A549 (cell line): ENCODE measurements at regions not wholly inside any gene's neighbourhood (a gene's known extent, or its start where the extent isn't known, plus 50 kb on each side); places are given as distances from the start of the nearest gene placed in this dataset.
"Not testable (repeated sequence)": the region's sequence is repeated elsewhere in the genome, so short reads cannot be mapped to it uniquely, and the experiment has no call there.

ENCODE experiments used
- ATAC-seq, 2 experiments: fragments of 200-7000 bp in 1 of 2; fragments of >200 bp in 1 of 2; cut with Nextera tagmentation in 1 of 2; cut with Tn5 transposase in 1 of 2; 3 replicates each; pipeline versions ENCODE4 v1.8.0 to v1.9.1; 2018 to 2020; ENCODE audit warnings: mild to moderate bottlenecking in 1 of 2, moderate library complexity in 1 of 2
- CTCF ChIA-PET: fragments of 300-600 bp; sonication (Branson Sonifier 250); formaldehyde crosslinking; extraction: SDS; loops from one replicate; lab custom pipeline; 2021; ENCODE audit warnings: antibody characterized with exemption, inconsistent platforms; lab: Yijun Ruan, JAX
- POLR2A ChIA-PET: fragments of 350-600 bp; formaldehyde crosslinking; extraction: SDS; loops from one replicate; lab custom pipeline; 2021; ENCODE audit warnings: antibody characterized with exemption, inconsistent platforms; lab: Yijun Ruan, JAX
- DNase-seq, 2 experiments: peaks; one replicate each; pipeline versions ENCODE4 v3.0.0 to v3.0.0-alpha.2; 2011 to 2016; ENCODE audit warnings: low read depth in 1 of 2, low spot score in 1 of 2
- FAIRE-seq: peaks from 2 replicates; lab custom pipeline; 2011; peaks lifted over from hg19 to GRCh38; lab: Jason Lieb, UNC
- H3K27ac ChIP-seq, 2 experiments: fragments of >200 bp; sonication (Bioruptor Twin); formaldehyde crosslinking; 3 replicates each; pipeline ENCODE4 v1.5.1; 2016 to 2017
- H3K4me1 ChIP-seq: fragments of >200 bp; sonication (Bioruptor Twin); formaldehyde crosslinking; 3 replicates; pipeline ENCODE4 v1.6.1; 2016
- H3K4me2 ChIP-seq: fragments of >200 bp; sonication (Bioruptor Twin); formaldehyde crosslinking; 3 replicates; pipeline ENCODE4 v1.6.1; 2016
- H3K4me3 ChIP-seq: fragments of >200 bp; sonication (Bioruptor Twin); formaldehyde crosslinking; 3 replicates; pipeline ENCODE4 v1.5.1; 2016
- H3K9me3 ChIP-seq: fragments of >200 bp; sonication (Bioruptor Twin); formaldehyde crosslinking; 3 replicates; pipeline ENCODE4 v1.6.1; 2016
- BHLHE40 ChIP-seq: IDR thresholded peaks from 2 replicates; pipeline ENCODE4 v1.6.1; 2012; ENCODE audit warnings: low read depth, low read length, inconsistent platforms
- CBX8 ChIP-seq: fragments of 200-600 bp; sonication (generic); IDR thresholded peaks from 2 replicates; pipeline ENCODE4 v1.6.1; 2016
- CEBPB ChIP-seq, 2 experiments: fragments of >200 bp in 1 of 2; sonication (Bioruptor Twin) in 1 of 2; formaldehyde crosslinking in 1 of 2; IDR thresholded peaks; 2 replicates each; pipeline ENCODE4 v1.6.1; 2012 to 2016
- CHD2 ChIP-seq: fragments of 150-350 bp; IDR thresholded peaks from 2 replicates; pipeline ENCODE4 v1.6.1; 2014; ENCODE audit warnings: low read length; ENCODE audit not compliant: partially characterized antibody
- CHD4 ChIP-seq: fragments of 200-600 bp; sonication (generic); IDR thresholded peaks from 2 replicates; pipeline ENCODE4 v1.6.1; 2016; ENCODE audit warnings: antibody characterized with exemption, mild to moderate bottlenecking, borderline replicate concordance
- EHMT2 ChIP-seq: fragments of 200-600 bp; sonication (generic); IDR thresholded peaks from 2 replicates; pipeline ENCODE4 v1.6.1; 2016; ENCODE audit warnings: antibody characterized with exemption, low read depth, mild to moderate bottlenecking, moderate library complexity
- FOXS1 ChIP-seq: fragments of 250-450 bp; sonication (Bioruptor Pico); IDR thresholded peaks from 2 replicates; pipeline ENCODE4 v1.5.0; 2020; ENCODE audit warnings: mild to moderate bottlenecking, moderate library complexity
- HDAC2 ChIP-seq: fragments of 200-600 bp; sonication (generic); IDR thresholded peaks from 2 replicates; pipeline ENCODE4 v1.6.1; 2016
- HEYL ChIP-seq: fragments of 250-450 bp; sonication (Bioruptor Pico); IDR thresholded peaks from 2 replicates; pipeline ENCODE4 v1.8.0; 2021; ENCODE audit warnings: mild to moderate bottlenecking, moderate library complexity
- HOXA7 ChIP-seq: fragments of 250-450 bp; sonication (Bioruptor Pico); IDR thresholded peaks from 2 replicates; pipeline ENCODE4 v1.5.0; 2020; ENCODE audit warnings: mild to moderate bottlenecking, moderate library complexity
- HOXB13 ChIP-seq: fragments of 250-450 bp; sonication (Bioruptor Pico); IDR thresholded peaks from 2 replicates; pipeline ENCODE4 v1.5.0; 2020; ENCODE audit warnings: low read depth, mild to moderate bottlenecking, moderate library complexity
- JUN ChIP-seq, 2 experiments: fragments of >200 bp; sonication (Bioruptor Twin); formaldehyde crosslinking; IDR thresholded peaks; 2 replicates in 1 of 2; 3 replicates in 1 of 2; pipeline ENCODE4 v1.6.1; 2016 to 2017
- KDM5A ChIP-seq: fragments of 200-600 bp; sonication (generic); IDR thresholded peaks from 2 replicates; pipeline ENCODE4 v1.6.1; 2016; ENCODE audit warnings: antibody characterized with exemption, mild to moderate bottlenecking
- MAFK ChIP-seq: fragments of 450-650 bp; IDR thresholded peaks from 2 replicates; pipeline ENCODE4 v1.6.1; 2014; ENCODE audit not compliant: partially characterized antibody
- NFE2L2 ChIP-seq: fragments of 150-350 bp; conservative IDR thresholded peaks from 2 replicates; pipeline ENCODE4 v1.6.1; 2014; ENCODE audit warnings: low read length
- PHF8 ChIP-seq: fragments of 200-600 bp; sonication (generic); IDR thresholded peaks from 2 replicates; pipeline ENCODE4 v1.6.1; 2016; ENCODE audit warnings: low read depth, mild to moderate bottlenecking, antibody characterized with exemption, moderate library complexity, borderline replicate concordance
- POLR2A ChIP-seq: IDR thresholded peaks from 2 replicates; pipeline ENCODE4 v1.6.1; 2012; ENCODE audit warnings: mild to moderate bottlenecking, low read length
- POLR2AphosphoS2 ChIP-seq: conservative IDR thresholded peaks from 2 replicates; pipeline ENCODE4 v1.6.1; 2012; ENCODE audit warnings: low read length, improper control_type of control experiment, inconsistent platforms
- SREBF2 ChIP-seq: fragments of 450-650 bp; IDR thresholded peaks from 2 replicates; pipeline ENCODE4 v1.6.1; 2014; ENCODE audit warnings: mild to moderate bottlenecking, moderate library complexity
- ZFP36 ChIP-seq: fragments of 450-650 bp; IDR thresholded peaks from 2 replicates; pipeline ENCODE4 v1.6.1; 2014; ENCODE audit warnings: borderline replicate concordance; ENCODE audit not compliant: partially characterized antibody
- WGBS: methylation state at CpG from one replicate; pipeline ENCODE4 v1.1.6; 2017; ENCODE audit errors: missing lambda C conversion rate; 5-methylcytosine and 5-hydroxymethylcytosine counted together
- TF ChIP-seq, protein P1 (sequence below): fragments of >200 bp; sonication (Bioruptor Twin); formaldehyde crosslinking; IDR thresholded peaks from 3 replicates; pipeline ENCODE4 v1.6.1; 2016
- TF ChIP-seq, protein P2 (sequence below): fragments of 150-350 bp; IDR thresholded peaks from 2 replicates; pipeline ENCODE4 v1.6.1; 2014; ENCODE audit warnings: low read depth, mild to moderate bottlenecking, low read length
- TF ChIP-seq, protein P3 (sequence below): fragments of 250-450 bp; sonication (Bioruptor Pico); IDR thresholded peaks from 2 replicates; pipeline ENCODE4 v1.5.0; 2020; ENCODE audit warnings: low read depth, mild to moderate bottlenecking, moderate library complexity
- TF ChIP-seq, protein P4 (sequence below): IDR thresholded peaks from 2 replicates; pipeline ENCODE4 v1.6.1; 2012
- TF ChIP-seq, protein P5 (sequence below): fragments of 250-450 bp; sonication (Bioruptor Pico); IDR thresholded peaks from 2 replicates; pipeline ENCODE4 v1.5.0; 2021; ENCODE audit warnings: mild to moderate bottlenecking, moderate library complexity, borderline replicate concordance

DNA sequence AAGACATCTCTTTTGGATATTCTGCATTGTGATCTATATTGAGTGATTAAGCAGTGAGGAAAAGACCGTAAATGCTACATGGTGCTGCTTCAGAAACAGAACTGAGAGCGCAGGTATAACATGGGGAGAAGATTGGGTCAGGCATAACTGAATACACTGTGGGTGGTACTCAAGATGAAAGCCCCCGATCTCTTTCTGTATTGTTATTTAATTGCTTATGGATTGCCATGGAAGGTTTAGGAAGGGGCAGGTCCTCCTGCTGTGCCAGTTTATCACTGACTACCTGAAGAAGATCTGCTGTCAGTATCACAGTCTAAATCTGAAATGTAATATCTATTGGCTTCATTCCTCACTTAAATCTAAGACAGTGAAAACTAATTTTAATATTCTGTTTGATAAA, 1568.7 kb upstream of the CELF4 start (continued):
- TF ChIP-seq, protein P1, sequence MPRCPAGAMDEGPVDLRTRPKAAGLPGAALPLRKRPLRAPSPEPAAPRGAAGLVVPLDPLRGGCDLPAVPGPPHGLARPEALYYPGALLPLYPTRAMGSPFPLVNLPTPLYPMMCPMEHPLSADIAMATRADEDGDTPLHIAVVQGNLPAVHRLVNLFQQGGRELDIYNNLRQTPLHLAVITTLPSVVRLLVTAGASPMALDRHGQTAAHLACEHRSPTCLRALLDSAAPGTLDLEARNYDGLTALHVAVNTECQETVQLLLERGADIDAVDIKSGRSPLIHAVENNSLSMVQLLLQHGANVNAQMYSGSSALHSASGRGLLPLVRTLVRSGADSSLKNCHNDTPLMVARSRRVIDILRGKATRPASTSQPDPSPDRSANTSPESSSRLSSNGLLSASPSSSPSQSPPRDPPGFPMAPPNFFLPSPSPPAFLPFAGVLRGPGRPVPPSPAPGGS = no peak
- TF ChIP-seq, protein P2, sequence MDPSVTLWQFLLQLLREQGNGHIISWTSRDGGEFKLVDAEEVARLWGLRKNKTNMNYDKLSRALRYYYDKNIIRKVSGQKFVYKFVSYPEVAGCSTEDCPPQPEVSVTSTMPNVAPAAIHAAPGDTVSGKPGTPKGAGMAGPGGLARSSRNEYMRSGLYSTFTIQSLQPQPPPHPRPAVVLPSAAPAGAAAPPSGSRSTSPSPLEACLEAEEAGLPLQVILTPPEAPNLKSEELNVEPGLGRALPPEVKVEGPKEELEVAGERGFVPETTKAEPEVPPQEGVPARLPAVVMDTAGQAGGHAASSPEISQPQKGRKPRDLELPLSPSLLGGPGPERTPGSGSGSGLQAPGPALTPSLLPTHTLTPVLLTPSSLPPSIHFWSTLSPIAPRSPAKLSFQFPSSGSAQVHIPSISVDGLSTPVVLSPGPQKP = no peak
- TF ChIP-seq MAFK (no peak), EHMT2 (no peak), HDAC2 (no peak), POLR2AphosphoS2 (no peak)
- TF ChIP-seq, protein P3, sequence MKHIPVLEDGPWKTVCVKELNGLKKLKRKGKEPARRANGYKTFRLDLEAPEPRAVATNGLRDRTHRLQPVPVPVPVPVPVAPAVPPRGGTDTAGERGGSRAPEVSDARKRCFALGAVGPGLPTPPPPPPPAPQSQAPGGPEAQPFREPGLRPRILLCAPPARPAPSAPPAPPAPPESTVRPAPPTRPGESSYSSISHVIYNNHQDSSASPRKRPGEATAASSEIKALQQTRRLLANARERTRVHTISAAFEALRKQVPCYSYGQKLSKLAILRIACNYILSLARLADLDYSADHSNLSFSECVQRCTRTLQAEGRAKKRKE (CRISPR knock-in tag) = no peak

DNA sequence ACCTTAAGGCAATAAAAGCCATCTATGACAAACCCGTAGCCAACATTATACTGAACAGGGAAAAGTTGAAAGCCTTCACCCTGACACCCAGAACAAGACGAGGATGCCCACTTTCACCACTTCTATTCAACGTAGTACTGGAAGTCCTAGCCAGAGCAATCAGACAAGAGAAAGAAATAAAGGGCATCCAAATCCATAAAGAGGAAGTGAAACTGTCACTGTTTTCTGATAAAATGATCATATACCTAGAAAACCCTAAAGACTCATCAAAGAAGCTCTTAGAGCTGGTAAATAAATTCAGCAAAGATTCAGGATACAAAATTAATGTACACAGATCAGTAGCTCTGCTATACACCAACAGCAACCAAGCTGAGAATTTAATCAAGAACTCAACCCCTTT, 1561.9 kb upstream of the CELF4 start:
- H3K4me2 ChIP-seq, ATAC-seq, H3K27ac ChIP-seq, DNase-seq, FAIRE-seq, H3K4me3 ChIP-seq, POLR2A ChIA-PET, H3K9me3 ChIP-seq, CTCF ChIA-PET, H3K4me1 ChIP-seq: not testable (repeated sequence)
- 2% methylated on average over 3 of the region's 3 CpGs for WGBS

DNA sequence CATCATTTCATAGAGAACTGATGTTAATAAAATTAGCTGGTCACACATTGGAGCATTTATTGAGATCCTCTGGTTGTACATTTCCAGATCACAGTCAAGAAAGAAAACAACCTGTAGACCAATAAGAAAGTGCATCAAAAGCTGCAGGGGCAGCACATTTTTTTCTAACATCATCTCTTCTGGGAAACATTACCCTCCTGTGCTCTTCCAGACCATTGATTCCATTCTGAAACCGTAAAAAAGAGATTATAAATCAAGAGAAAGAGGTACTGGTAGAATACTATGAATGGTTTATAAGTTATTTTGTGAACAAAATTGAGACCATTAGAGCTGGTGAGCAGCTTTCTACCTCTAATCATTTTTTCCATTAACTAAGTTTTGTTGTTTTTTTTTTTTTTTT, 1548.2 kb upstream of the CELF4 start:
- TF ChIP-seq CHD4 (no peak), PHF8 (no peak), HEYL (no peak), JUN (IDR thresholded peaks at IDR 0.05) (no peak), CBX8 (no peak), POLR2A (no peak), NFE2L2 (no peak), SREBF2 (no peak), BHLHE40 (no peak), KDM5A (no peak), FOXS1 (CRISPR knock-in tag) (no peak), HOXB13 (CRISPR knock-in tag) (no peak), CHD2 (no peak), CEBPB (IDR thresholded peaks at IDR 0.05) (no peak), EHMT2 (no peak), ZFP36 (no peak), HOXA7 (no peak)
- TF ChIP-seq, protein P4, sequence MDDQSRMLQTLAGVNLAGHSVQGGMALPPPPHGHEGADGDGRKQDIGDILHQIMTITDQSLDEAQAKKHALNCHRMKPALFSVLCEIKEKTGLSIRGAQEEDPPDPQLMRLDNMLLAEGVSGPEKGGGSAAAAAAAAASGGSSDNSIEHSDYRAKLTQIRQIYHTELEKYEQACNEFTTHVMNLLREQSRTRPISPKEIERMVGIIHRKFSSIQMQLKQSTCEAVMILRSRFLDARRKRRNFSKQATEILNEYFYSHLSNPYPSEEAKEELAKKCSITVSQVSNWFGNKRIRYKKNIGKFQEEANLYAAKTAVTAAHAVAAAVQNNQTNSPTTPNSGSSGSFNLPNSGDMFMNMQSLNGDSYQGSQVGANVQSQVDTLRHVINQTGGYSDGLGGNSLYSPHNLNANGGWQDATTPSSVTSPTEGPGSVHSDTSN = no peak
- TF ChIP-seq, protein P5, sequence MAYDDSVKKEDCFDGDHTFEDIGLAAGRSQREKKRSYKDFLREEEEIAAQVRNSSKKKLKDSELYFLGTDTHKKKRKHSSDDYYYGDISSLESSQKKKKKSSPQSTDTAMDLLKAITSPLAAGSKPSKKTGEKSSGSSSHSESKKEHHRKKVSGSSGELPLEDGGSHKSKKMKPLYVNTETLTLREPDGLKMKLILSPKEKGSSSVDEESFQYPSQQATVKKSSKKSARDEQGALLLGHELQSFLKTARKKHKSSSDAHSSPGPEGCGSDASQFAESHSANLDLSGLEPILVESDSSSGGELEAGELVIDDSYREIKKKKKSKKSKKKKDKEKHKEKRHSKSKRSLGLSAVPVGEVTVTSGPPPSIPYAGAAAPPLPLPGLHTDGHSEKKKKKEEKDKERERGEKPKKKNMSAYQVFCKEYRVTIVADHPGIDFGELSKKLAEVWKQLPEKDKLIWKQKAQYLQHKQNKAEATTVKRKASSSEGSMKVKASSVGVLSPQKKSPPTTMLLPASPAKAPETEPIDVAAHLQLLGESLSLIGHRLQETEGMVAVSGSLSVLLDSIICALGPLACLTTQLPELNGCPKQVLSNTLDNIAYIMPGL (CRISPR knock-in tag) = no peak
- TF ChIP-seq, protein P2 = no peak
- H3K4me1 ChIP-seq = no peaks in the 10 kb centered on the region
- 10% methylated on average over 1 of the region's 1 CpG for WGBS
- no peaks in the 10 kb centered on the region for H3K9me3 ChIP-seq
- DNase-seq (no peak), ATAC-seq (no peak), FAIRE-seq (no peak)
- no peak overlapping the region for H3K27ac ChIP-seq
- no peak overlapping the region for H3K4me3 ChIP-seq
- no peak overlapping the region for H3K4me2 ChIP-seq
- ChIA-PET POLR2A (no interaction called here), CTCF (no interaction called here)
